NCI-H748 treated with DMSO at 0.1 percent for 48 hours (cell line): ENCODE measurements at regions not wholly inside any gene's neighbourhood (a gene's known extent, or its start where the extent isn't known, plus 50 kb on each side); places are given as distances from the start of the nearest gene placed in this dataset.

Source experiments
- DNase-seq: peaks from one replicate; lab custom pipeline; 2025; lab: John Stamatoyannopoulos, UW

- DNase-seq: no peak
These were observed 122.3 kb upstream of the COL3A1 start for GRCh38 chr2:188851826-188852225.

GRCh38 chr2:188852772-188853171 is 121.4 kb upstream of the COL3A1 start:
- DNase-seq: no peak

- no peak for DNase-seq
These were observed 120.9 kb upstream of the COL3A1 start for GRCh38 chr2:188853307-188853706.

- no peak for DNase-seq
These were observed 108.5 kb upstream of the COL3A1 start for GRCh38 chr2:188865681-188866080.

- DNase-seq: no peak
These were observed 104.6 kb upstream of the COL3A1 start for GRCh38 chr2:188869550-188869949.

- no peak for DNase-seq
These were observed 103.9 kb upstream of the COL3A1 start for GRCh38 chr2:188870289-188870688.

- DNase-seq: no peak
These were observed 99.1 kb upstream of the COL3A1 start for GRCh38 chr2:188875104-188875503.

GRCh38 chr2:188878716-188879115 is 95.5 kb upstream of the COL3A1 start:
- no peak for DNase-seq

- no peak for DNase-seq
These were observed 93.4 kb upstream of the COL3A1 start for GRCh38 chr2:188880740-188881139.

- no peak for DNase-seq
These were observed 92.7 kb upstream of the COL3A1 start for GRCh38 chr2:188881434-188881833.

- DNase-seq: no peak
These were observed 90.1 kb upstream of the COL3A1 start for GRCh38 chr2:188884046-188884445.

- no peak for DNase-seq
These were observed 89.7 kb upstream of the COL3A1 start for GRCh38 chr2:188884517-188884916.

GRCh38 chr2:188889187-188889586 is 85.0 kb upstream of the COL3A1 start:
- no peak for DNase-seq

GRCh38 chr2:188890755-188891154 is 83.4 kb upstream of the COL3A1 start:
- DNase-seq: no peak

- DNase-seq: no peak
These were observed 81.5 kb upstream of the COL3A1 start for GRCh38 chr2:188892636-188893035.

- no peak for DNase-seq
These were observed 80.2 kb upstream of the COL3A1 start for GRCh38 chr2:188893972-188894371.

- DNase-seq: no peak
These were observed 79.2 kb upstream of the COL3A1 start for GRCh38 chr2:188894979-188895378.

GRCh38 chr2:188897096-188897495 is 77.1 kb upstream of the COL3A1 start:
- DNase-seq: no peak

GRCh38 chr2:188898261-188898660 is 75.9 kb upstream of the COL3A1 start:
- no peak for DNase-seq

- DNase-seq: peak; percentile 22
These were observed 71.2 kb upstream of the COL3A1 start for GRCh38 chr2:188902901-188903491.

- no peak for DNase-seq
These were observed 70.4 kb upstream of the COL3A1 start for GRCh38 chr2:188903740-188904139.

- DNase-seq: no peak
These were observed 65.1 kb upstream of the COL3A1 start for GRCh38 chr2:188909036-188909435.

GRCh38 chr2:188916736-188917135 is 57.4 kb upstream of the COL3A1 start:
- DNase-seq: no peak

- DNase-seq: no peak
These were observed 56.5 kb upstream of the COL3A1 start for GRCh38 chr2:188917632-188918031.

GRCh38 chr2:188919824-188920223 is 54.3 kb upstream of the COL3A1 start:
- DNase-seq: no peak
